ENCODE measurements at regions not wholly inside any gene's neighbourhood (a gene's known extent, or its start where the extent isn't known, plus 50 kb on each side); places are given as distances from the start of the nearest gene placed in this dataset.

- TF ChIP-seq, protein P1, sequence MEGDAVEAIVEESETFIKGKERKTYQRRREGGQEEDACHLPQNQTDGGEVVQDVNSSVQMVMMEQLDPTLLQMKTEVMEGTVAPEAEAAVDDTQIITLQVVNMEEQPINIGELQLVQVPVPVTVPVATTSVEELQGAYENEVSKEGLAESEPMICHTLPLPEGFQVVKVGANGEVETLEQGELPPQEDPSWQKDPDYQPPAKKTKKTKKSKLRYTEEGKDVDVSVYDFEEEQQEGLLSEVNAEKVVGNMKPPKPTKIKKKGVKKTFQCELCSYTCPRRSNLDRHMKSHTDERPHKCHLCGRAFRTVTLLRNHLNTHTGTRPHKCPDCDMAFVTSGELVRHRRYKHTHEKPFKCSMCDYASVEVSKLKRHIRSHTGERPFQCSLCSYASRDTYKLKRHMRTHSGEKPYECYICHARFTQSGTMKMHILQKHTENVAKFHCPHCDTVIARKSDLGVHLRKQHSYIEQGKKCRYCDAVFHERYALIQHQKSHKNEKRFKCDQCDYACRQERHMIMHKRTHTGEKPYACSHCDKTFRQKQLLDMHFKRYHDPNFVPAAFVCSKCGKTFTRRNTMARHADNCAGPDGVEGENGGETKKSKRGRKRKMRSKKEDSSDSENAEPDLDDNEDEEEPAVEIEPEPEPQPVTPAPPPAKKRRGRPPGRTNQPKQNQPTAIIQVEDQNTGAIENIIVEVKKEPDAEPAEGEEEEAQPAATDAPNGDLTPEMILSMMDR (conservative IDR thresholded peaks at IDR 0.05), result no peak
- no peak for TF ChIP-seq EZH2 (IDR thresholded peaks at IDR 0.05; ENCODE audit: low read depth)
Measured at GRCh38 chr11:119788911-119789560, 60.0 kb upstream of the NECTIN1 start.
